HG03060 (cell line): ENCODE measurements at regions not wholly inside any gene's neighbourhood (a gene's known extent, or its start where the extent isn't known, plus 50 kb on each side); places are given as distances from the start of the nearest gene placed in this dataset.

Experiments used
- ATAC-seq: cut with Tn5 transposase; IDR thresholded peaks from one replicate; pipeline ENCODE4 v1.9.1; 2021; ENCODE audit warnings: low read depth, moderate number of reproducible peaks; ENCODE audit not compliant: unreplicated experiment

GRCh38 chr5:165876538-165876937, 2371.1 kb downstream of the MAT2B start:
- no peak for ATAC-seq

GRCh38 chr5:165877475-165877874, 2372.1 kb downstream of the MAT2B start:
- no peak for ATAC-seq

GRCh38 chr5:165881259-165881658, 2375.8 kb downstream of the MAT2B start:
- ATAC-seq = no peak

GRCh38 chr5:165882099-165882498, 2376.7 kb downstream of the MAT2B start:
- ATAC-seq = no peak

GRCh38 chr5:165885623-165886350, 2380.4 kb downstream of the MAT2B start:
- ATAC-seq = no peak

GRCh38 chr5:165887147-165887546, 2381.7 kb downstream of the MAT2B start:
- no peak for ATAC-seq

GRCh38 chr5:165892383-165892782, 2387.0 kb downstream of the MAT2B start:
- no peak for ATAC-seq

- no peak for ATAC-seq
These were observed 2389.5 kb downstream of the MAT2B start for GRCh38 chr5:165894916-165895315.

- ATAC-seq = no peak
These were observed 2387.6 kb upstream of the WWC1 start for GRCh38 chr5:165903835-165904234.

GRCh38 chr5:165906871-165907270, 2384.6 kb upstream of the WWC1 start:
- ATAC-seq = no peak

- no peak for ATAC-seq
These were observed 2378.4 kb upstream of the WWC1 start for GRCh38 chr5:165913059-165913458.

GRCh38 chr5:165914456-165914855, 2377.0 kb upstream of the WWC1 start:
- ATAC-seq = no peak

- no peak for ATAC-seq
These were observed 2372.2 kb upstream of the WWC1 start for GRCh38 chr5:165919196-165919595.

- no peak for ATAC-seq
These were observed 2370.8 kb upstream of the WWC1 start for GRCh38 chr5:165920655-165921054.

GRCh38 chr5:165928971-165929370, 2362.5 kb upstream of the WWC1 start:
- no peak for ATAC-seq

- ATAC-seq = no peak
These were observed 2350.9 kb upstream of the WWC1 start for GRCh38 chr5:165940541-165940940.

GRCh38 chr5:165956854-165957253, 2334.6 kb upstream of the WWC1 start:
- no peak for ATAC-seq

GRCh38 chr5:165981671-165982070, 2309.8 kb upstream of the WWC1 start:
- ATAC-seq = no peak

GRCh38 chr5:165996201-165996875, 2295.1 kb upstream of the WWC1 start:
- ATAC-seq = no peak

- ATAC-seq = no peak
These were observed 2291.6 kb upstream of the WWC1 start for GRCh38 chr5:165999693-166000320.

- no peak for ATAC-seq
These were observed 2287.4 kb upstream of the WWC1 start for GRCh38 chr5:166004006-166004405.

GRCh38 chr5:166013415-166013814, 2278.0 kb upstream of the WWC1 start:
- ATAC-seq = no peak
